ENCODE measurements at regions not wholly inside any gene's neighbourhood (a gene's known extent, or its start where the extent isn't known, plus 50 kb on each side); places are given as distances from the start of the nearest gene placed in this dataset.

- Histone ChIP-seq H3K27ac (ENCODE audit: low read depth, low read length, poor library complexity, severe bottlenecking) (no peak overlapping the region), H3K9me3 (ENCODE audit: low read depth, low read length, poor library complexity, severe bottlenecking) (peaks cover 6% of the 10 kb centered on the region), H3K4me1 (ENCODE audit: insufficient read depth, low read length, poor library complexity, severe bottlenecking) (peaks cover 8% of the 10 kb centered on the region), H3K36me3 (ENCODE audit: insufficient read depth, low read length, poor library complexity, severe bottlenecking) (no peaks in the 10 kb centered on the region), H3K27me3 (replicated peaks; ENCODE audit: insufficient read depth, low read depth, low read length, poor library complexity) (no peaks in the 10 kb centered on the region), H3K4me3 (ENCODE audit: low read depth, low read length, poor library complexity, severe bottlenecking) (no peak overlapping the region)
- POLR2A ChIA-PET (ENCODE audit: low non-redundant PET) = no interaction called here
- intact Hi-C loops (cut with micrococcal nuclease; ENCODE audit: unreplicated experiment) = no loop called here
- BruUV-seq (replicated peaks) = no TSS peak
- CTCF ChIA-PET = no interaction called here
- TF ChIP-seq CTCF (conservative IDR thresholded peaks at IDR 0.05; ENCODE audit: low read depth, low read length) = no peak
- TF ChIP-seq EZH2 (IDR thresholded peaks at IDR 0.05; ENCODE audit: borderline replicate concordance, low read depth, low read length, poor library complexity, severe bottlenecking) = no peak
- DNase-seq (ENCODE audit: low spot score) = no peak
These were observed 109.3 kb downstream of the MIAT start for GRCh38 chr22:26766510-26767350.

GRCh38 chr22:26767351-26768155 lies 110.2 kb downstream of the MIAT start:
- Histone ChIP-seq H3K4me1 (ENCODE audit: insufficient read depth, low read length, poor library complexity, severe bottlenecking) (peaks cover 8% of the 10 kb centered on the region), H3K4me3 (ENCODE audit: low read depth, low read length, poor library complexity, severe bottlenecking) (no peak overlapping the region), H3K9me3 (ENCODE audit: low read depth, low read length, poor library complexity, severe bottlenecking) (peaks cover 6% of the 10 kb centered on the region), H3K27ac (ENCODE audit: low read depth, low read length, poor library complexity, severe bottlenecking) (no peak overlapping the region), H3K36me3 (ENCODE audit: insufficient read depth, low read length, poor library complexity, severe bottlenecking) (no peaks in the 10 kb centered on the region), H3K27me3 (replicated peaks; ENCODE audit: insufficient read depth, low read depth, low read length, poor library complexity) (no peaks in the 10 kb centered on the region)
- TF ChIP-seq CTCF (conservative IDR thresholded peaks at IDR 0.05; ENCODE audit: low read depth, low read length) = no peak
- TF ChIP-seq EZH2 (IDR thresholded peaks at IDR 0.05; ENCODE audit: borderline replicate concordance, low read depth, low read length, poor library complexity, severe bottlenecking) = no peak
- CTCF ChIA-PET = no interaction called here
- peak; percentile 26 for DNase-seq (ENCODE audit: low spot score)
- no TSS peak for BruUV-seq (replicated peaks)
- intact Hi-C loops (cut with micrococcal nuclease; ENCODE audit: unreplicated experiment) = no loop called here
- POLR2A ChIA-PET (ENCODE audit: low non-redundant PET) = no interaction called here

- Histone ChIP-seq H3K27ac (ENCODE audit: low read depth, low read length, poor library complexity, severe bottlenecking) (no peak overlapping the region), H3K4me3 (ENCODE audit: low read depth, low read length, poor library complexity, severe bottlenecking) (no peak overlapping the region), H3K27me3 (replicated peaks; ENCODE audit: insufficient read depth, low read depth, low read length, poor library complexity) (no peaks in the 10 kb centered on the region), H3K4me1 (ENCODE audit: insufficient read depth, low read length, poor library complexity, severe bottlenecking) (peaks cover 8% of the 10 kb centered on the region), H3K36me3 (ENCODE audit: insufficient read depth, low read length, poor library complexity, severe bottlenecking) (no peaks in the 10 kb centered on the region), H3K9me3 (ENCODE audit: low read depth, low read length, poor library complexity, severe bottlenecking) (peaks cover 6% of the 10 kb centered on the region)
- no peak for DNase-seq (ENCODE audit: low spot score)
- ChIA-PET CTCF (no interaction called here), POLR2A (ENCODE audit: low non-redundant PET) (no interaction called here)
- no peak for TF ChIP-seq CTCF (conservative IDR thresholded peaks at IDR 0.05; ENCODE audit: low read depth, low read length)
- no TSS peak for BruUV-seq (replicated peaks)
- intact Hi-C loops (cut with micrococcal nuclease; ENCODE audit: unreplicated experiment) = no loop called here
These were observed 110.7 kb downstream of the MIAT start for GRCh38 chr22:26768156-26768515.

Measured in A673 (cell line).